Activated CD8-positive, alpha-beta T cell treated with anti-CD3 and anti-CD28 coated beads, Interleukin-2, amount 10 ng/mL, durations not matched to agents 7 days and 5 days (primary cell): ENCODE measurements at regions not wholly inside any gene's neighbourhood (a gene's known extent, or its start where the extent isn't known, plus 50 kb on each side); places are given as distances from the start of the nearest gene placed in this dataset.

Experiments used
- ATAC-seq: fragments of 150-1000 bp; cut with Tn5 transposase; one replicate; pipeline ENCODE4 v1.10.0; 2021; ENCODE audit warnings: moderate library complexity
- CTCF ChIA-PET: fragments of 350-600 bp; sonication (Branson Sonifier 250); formaldehyde crosslinking; loops from one replicate; lab custom pipeline; 2021; ENCODE audit warnings: antibody characterized with exemption; lab: Charles Lee
- POLR2A ChIA-PET: fragments of 350-600 bp; sonication (Branson Sonifier 250); formaldehyde crosslinking; loops from one replicate; lab custom pipeline; 2021; ENCODE audit warnings: antibody characterized with exemption; lab: Charles Lee
- DNase-seq: peaks from one replicate; pipeline ENCODE4 v3.0.0-alpha.2; 2020
- H3K27ac Mint-ChIP-seq: one replicate; pipeline ENCODE4 v1.8.0; 2021; ENCODE audit warnings: mild to moderate bottlenecking, mixed read lengths
- H3K27me3 Mint-ChIP-seq: one replicate; pipeline ENCODE4 v1.8.0; 2021; ENCODE audit warnings: low read depth, mixed read lengths
- H3K36me3 Mint-ChIP-seq: one replicate; pipeline ENCODE4 v1.8.0; 2021; ENCODE audit warnings: low read depth, mixed read lengths
- H3K4me1 Mint-ChIP-seq: one replicate; pipeline ENCODE4 v1.8.0; 2021; ENCODE audit warnings: low read depth, mixed read lengths
- H3K4me3 Mint-ChIP-seq: one replicate; pipeline ENCODE4 v1.8.0; 2021; ENCODE audit warnings: mild to moderate bottlenecking, mixed read lengths
- H3K9me3 Mint-ChIP-seq: one replicate; pipeline ENCODE4 v1.8.0; 2022; ENCODE audit warnings: mixed read lengths; ENCODE audit not compliant: insufficient read depth

DNA sequence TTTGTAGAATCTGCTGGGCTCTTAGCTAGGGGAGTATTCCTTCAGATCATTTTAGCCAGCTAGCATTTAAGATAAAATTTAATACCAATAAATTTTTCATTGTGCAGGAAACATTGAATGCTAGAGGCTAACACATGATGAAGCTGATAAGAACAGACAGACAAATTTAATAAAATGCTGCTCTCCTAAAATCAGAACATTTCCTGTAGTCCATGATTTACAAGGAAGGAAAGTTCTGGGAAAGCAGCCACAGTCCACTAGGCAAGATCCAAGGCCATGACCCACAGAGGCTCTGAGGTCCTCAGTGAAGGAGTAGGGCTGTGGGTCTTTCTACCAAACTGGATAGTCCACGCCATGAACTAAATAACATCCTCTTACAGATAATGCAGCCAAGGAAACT is 253.0 kb downstream of the ICE1 start:
- Mint-ChIP-seq H3K27me3 (peaks cover 2% of the 10 kb centered on the region), H3K4me3 (no peak overlapping the region), H3K4me1 (no peaks in the 10 kb centered on the region), H3K27ac (no peak overlapping the region), H3K9me3 (no peaks in the 10 kb centered on the region), H3K36me3 (no peaks in the 10 kb centered on the region)
- ATAC-seq: no peak
- ChIA-PET CTCF (no interaction called here), POLR2A (no interaction called here)
- no peak for DNase-seq

DNA sequence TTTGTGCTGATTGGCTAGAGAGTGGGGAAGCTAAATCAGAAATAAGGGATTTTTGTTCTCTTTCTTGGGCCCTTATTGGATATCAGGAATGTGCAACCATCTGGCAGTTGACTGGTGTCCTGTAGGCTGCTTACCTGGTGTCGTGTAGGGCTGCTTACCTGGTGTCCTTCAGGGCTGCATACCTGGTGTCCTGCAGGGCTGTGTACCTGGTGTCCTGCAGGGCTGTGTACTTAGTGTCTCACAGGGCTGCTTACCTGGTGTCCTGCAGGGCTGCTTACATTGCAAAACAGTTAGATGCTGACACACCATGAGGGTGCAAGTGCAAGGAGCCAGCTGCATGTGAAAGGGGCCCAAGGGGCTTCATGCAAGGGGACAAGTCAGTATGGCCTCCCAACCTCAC is 249.3 kb downstream of the ICE1 start:
- CTCF ChIA-PET: no interaction called here
- no peak overlapping the region for H3K27ac Mint-ChIP-seq
- peaks cover 2% of the 10 kb centered on the region for H3K27me3 Mint-ChIP-seq
- POLR2A ChIA-PET: no interaction called here
- no peaks in the 10 kb centered on the region for H3K36me3 Mint-ChIP-seq
- DNase-seq (no peak), ATAC-seq (no peak)
- H3K9me3 Mint-ChIP-seq: no peaks in the 10 kb centered on the region
- H3K4me1 Mint-ChIP-seq: no peaks in the 10 kb centered on the region
- no peak overlapping the region for H3K4me3 Mint-ChIP-seq

DNA sequence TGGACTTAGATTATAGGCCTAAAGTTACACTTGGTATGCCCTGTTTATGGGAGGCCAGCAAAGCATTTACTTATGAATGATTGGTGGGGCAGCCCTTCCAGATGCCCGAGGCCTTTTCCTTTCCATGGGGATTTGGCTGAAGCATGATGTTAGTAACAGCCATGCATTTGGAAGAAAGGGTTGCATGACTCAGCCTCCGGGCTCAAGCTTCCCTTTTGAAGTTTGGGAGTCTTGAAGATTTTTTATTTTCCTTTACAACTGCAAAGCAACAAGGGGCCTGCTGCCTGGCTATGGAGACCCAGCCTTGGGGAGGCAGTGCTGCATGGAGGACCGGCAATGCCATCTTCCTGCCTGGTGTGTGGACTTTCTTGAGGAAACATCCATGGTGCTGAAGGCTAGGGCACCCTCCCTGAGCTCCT is 244.7 kb downstream of the ICE1 start:
- ATAC-seq (no peak), DNase-seq (no peak)
- Mint-ChIP-seq H3K4me3 (no peak overlapping the region), H3K27me3 (peaks cover 6% of the 10 kb centered on the region), H3K27ac (no peak overlapping the region), H3K36me3 (no peaks in the 10 kb centered on the region), H3K4me1 (no peaks in the 10 kb centered on the region), H3K9me3 (no peaks in the 10 kb centered on the region)
- POLR2A ChIA-PET: no interaction called here
- CTCF ChIA-PET: no interaction called here

DNA sequence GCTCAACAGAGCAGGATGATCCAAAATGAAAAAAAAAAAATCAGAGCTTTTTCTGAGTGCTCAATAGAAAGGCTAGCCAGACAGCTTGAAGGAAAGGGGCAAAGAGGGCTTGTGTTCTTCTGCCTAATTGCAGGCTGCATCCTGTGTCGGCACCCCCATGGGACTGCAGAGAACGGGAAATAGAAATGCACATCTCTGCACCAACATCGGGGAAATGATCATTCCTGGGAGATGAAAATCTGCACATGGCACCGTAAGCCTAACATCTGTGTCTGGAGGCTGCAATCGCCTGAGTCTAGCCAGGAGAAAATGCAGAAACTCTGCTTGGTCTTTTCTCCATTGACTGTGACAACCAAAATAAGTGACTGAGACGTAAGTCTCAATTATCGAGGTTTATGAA is 243.9 kb downstream of the ICE1 start:
- POLR2A ChIA-PET: no interaction called here

DNA sequence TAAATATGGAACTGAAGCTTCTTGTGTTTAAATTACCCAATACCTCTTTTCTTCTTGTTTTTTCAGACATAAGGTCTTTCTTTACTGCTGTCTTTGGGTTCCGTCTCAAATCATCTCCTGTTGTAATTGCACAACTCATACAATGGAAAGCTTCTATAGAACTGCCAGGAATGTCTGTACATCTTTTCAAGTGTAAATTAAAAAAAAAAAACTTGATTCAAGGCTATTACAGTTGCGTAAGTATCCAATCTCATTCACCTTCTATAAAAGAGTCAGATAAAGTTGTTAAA is 243.5 kb downstream of the ICE1 start:
- DNase-seq (no peak), ATAC-seq (no peak)
- CTCF ChIA-PET: interaction anchor here (0.6 kb wide), 2 partner anchors 175 to 377 kb away, joined by 3 read pairs; no protein-coding TSS in a partner anchor
- H3K36me3 Mint-ChIP-seq: no peaks in the 10 kb centered on the region
- no peak overlapping the region for H3K4me3 Mint-ChIP-seq
- no peaks in the 10 kb centered on the region for H3K9me3 Mint-ChIP-seq
- POLR2A ChIA-PET: no interaction called here
- no peak overlapping the region for H3K27ac Mint-ChIP-seq
- H3K27me3 Mint-ChIP-seq: peaks cover 6% of the 10 kb centered on the region
- H3K4me1 Mint-ChIP-seq: no peaks in the 10 kb centered on the region

More for the DNA sequence above, 243.9 kb downstream of the ICE1 start:
- DNase-seq (no peak), ATAC-seq (no peak)
- H3K4me3 Mint-ChIP-seq: no peak overlapping the region
- peaks cover 6% of the 10 kb centered on the region for H3K27me3 Mint-ChIP-seq
- no peaks in the 10 kb centered on the region for H3K4me1 Mint-ChIP-seq
- H3K9me3 Mint-ChIP-seq: no peaks in the 10 kb centered on the region
- H3K36me3 Mint-ChIP-seq: no peaks in the 10 kb centered on the region
- CTCF ChIA-PET: interaction anchor here (0.6 kb wide), 2 partner anchors 175 to 377 kb away, joined by 3 read pairs; no protein-coding TSS in a partner anchor
- H3K27ac Mint-ChIP-seq: no peak overlapping the region

DNA sequence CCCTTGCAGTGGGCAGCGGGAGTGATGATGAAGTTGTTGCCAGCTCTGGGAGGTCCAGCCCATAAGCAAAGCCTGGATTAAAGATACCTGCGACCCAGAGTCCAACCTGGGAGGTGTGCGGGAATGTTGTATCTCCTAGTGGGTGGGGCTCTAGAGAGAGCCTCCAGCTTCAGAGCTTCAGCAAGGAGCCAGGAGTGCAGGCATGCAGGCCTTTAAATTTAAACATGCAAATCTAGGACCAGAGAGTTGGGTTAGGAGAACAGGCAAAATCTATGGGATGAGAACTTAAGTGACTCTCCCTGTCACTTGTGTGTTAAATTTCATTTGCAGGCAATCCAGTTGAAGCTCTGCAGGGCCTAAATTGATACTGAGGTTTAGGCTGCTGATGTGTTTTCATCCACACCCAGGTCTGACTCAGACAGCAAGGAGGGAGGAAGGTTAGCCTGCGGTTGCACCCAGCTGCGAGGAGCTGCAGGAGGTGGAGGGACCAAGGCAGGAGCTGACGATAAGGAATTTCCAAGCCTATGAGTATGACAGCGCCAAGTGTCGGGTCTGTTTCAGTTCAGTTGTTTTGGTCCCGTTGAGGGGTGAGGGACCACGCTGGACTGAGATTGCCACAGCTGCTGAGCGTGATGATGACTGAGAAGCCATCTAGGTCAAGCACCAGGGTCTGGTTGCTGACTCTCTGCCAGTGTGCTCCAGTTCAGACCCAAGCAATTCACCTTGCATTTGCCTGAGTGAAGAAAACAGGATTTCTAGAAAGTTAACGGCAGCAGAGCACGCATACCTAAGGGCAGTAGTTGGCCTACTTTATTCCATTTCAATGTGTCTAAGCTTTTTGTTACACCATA is 243.0 kb downstream of the ICE1 start:
- no peak for ATAC-seq

DNA sequence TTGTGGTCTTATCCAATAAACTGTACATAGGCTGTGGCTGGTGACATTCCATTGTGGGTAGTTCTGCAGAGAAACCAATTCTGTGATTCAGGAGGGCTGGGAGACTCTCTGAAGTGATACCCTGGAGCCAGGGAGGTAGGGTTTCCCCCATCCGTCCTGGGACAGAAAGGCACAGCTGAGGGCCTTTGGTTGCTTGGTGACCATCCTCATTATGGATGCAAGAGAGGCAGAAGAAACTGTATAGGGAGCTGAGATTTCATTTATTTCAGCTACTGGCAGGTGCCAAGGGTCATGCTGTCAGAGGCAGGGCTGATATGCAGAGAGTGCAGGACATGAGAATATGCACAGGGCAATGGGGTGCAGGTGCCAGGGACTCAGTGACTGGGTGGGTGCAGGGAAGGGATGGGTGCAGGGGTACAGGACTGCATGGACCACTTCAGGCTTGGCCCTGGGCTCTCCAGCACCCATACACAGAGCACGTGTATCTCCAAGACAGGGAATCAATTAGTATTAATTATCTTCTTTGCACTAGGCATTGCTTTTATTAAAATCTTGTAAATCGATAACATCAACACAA is 236.5 kb downstream of the ICE1 start:
- POLR2A ChIA-PET: no interaction called here

More for the DNA sequence above, 243.0 kb downstream of the ICE1 start:
- Mint-ChIP-seq H3K36me3 (no peaks in the 10 kb centered on the region), H3K27ac (no peak overlapping the region), H3K27me3 (peaks cover 4% of the 10 kb centered on the region), H3K9me3 (no peaks in the 10 kb centered on the region), H3K4me1 (no peaks in the 10 kb centered on the region), H3K4me3 (no peak overlapping the region)
- ChIA-PET CTCF (interaction anchor here (0.6 kb wide), 1 partner anchor 174 kb away, joined by 3 read pairs; no protein-coding TSS in a partner anchor), POLR2A (no interaction called here)
- DNase-seq: no peak

DNA sequence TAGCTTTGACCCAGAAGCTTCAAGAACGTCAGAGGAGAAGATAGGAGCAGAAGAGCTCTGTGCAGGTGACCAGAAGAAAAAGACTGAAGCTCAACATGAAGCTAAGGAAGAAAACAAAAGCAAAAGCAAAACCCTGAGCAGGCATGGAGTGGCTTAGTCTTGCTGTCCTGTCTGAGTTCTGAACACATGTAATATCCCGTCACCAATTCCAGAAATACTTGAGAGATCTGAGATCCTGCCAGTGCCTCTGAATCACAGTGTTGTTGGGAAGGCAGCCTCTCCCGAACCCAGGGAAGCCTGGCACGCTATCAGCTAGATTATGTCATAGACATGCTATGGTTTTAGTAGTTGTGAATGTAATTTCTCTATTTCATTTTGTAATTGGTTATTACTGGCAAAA is 235.7 kb downstream of the ICE1 start:
- Mint-ChIP-seq H3K36me3 (no peaks in the 10 kb centered on the region), H3K9me3 (no peaks in the 10 kb centered on the region), H3K4me1 (no peaks in the 10 kb centered on the region), H3K27me3 (peaks cover 8% of the 10 kb centered on the region), H3K27ac (no peak overlapping the region), H3K4me3 (no peak overlapping the region)
- POLR2A ChIA-PET: no interaction called here
- ATAC-seq (no peak), DNase-seq (no peak)
- CTCF ChIA-PET: no interaction called here

More for the DNA sequence above, 236.5 kb downstream of the ICE1 start:
- Mint-ChIP-seq H3K27me3 (peaks cover 8% of the 10 kb centered on the region), H3K36me3 (no peaks in the 10 kb centered on the region), H3K4me1 (no peaks in the 10 kb centered on the region), H3K9me3 (no peaks in the 10 kb centered on the region), H3K27ac (no peak overlapping the region), H3K4me3 (no peak overlapping the region)
- CTCF ChIA-PET: no interaction called here
- ATAC-seq: no peak
- no peak for DNase-seq

DNA sequence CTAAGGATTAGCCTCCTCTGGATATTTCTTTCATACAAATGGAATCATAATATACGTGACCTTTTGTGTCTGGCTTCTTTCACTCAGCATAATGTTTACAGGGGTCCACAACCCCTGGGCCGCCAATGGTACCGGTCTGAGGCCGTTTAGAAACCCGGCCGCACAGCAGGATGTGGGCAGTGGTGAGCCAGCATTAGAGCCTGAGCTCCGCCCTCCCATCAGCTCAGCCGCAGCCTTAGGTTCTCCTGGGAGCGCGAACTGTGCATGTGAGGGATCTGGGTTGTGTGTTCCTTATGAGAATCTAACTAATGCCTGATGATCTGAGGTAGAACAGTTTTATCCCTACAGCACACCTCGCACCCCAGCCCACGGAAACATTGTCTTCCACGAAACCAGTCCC is 229.7 kb downstream of the ICE1 start:
- H3K9me3 Mint-ChIP-seq: no peaks in the 10 kb centered on the region
- H3K4me3 Mint-ChIP-seq: no peak overlapping the region
- no peaks in the 10 kb centered on the region for H3K36me3 Mint-ChIP-seq
- no peaks in the 10 kb centered on the region for H3K27me3 Mint-ChIP-seq
- no peak for DNase-seq
- CTCF ChIA-PET: no interaction called here
- no peaks in the 10 kb centered on the region for H3K4me1 Mint-ChIP-seq
- POLR2A ChIA-PET: no interaction called here
- no peak for ATAC-seq
- H3K27ac Mint-ChIP-seq: no peak overlapping the region

DNA sequence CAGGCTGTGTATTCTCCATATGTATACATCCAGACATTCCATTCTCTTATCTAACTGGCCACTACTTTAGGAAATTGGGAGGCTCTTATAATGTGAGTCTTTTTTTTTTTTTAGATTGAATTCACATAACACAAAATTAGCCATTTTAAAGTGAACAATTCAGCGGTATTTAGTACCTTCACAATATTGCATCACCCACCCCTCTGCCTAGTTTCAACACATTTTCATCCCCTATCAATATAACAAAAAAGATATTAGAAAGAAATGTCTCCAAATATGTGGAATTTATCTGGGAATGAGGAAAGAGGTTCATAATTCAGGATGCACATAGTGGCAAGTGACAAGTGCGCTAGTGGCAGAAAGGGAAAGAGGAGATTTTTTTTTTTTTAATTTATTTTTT is 228.5 kb downstream of the ICE1 start:
- DNase-seq: no peak
- H3K4me3 Mint-ChIP-seq: no peak overlapping the region
- POLR2A ChIA-PET: no interaction called here
- no peaks in the 10 kb centered on the region for H3K4me1 Mint-ChIP-seq
- no peaks in the 10 kb centered on the region for H3K27me3 Mint-ChIP-seq
- no peak for ATAC-seq
- CTCF ChIA-PET: no interaction called here
- H3K27ac Mint-ChIP-seq: no peak overlapping the region
- H3K9me3 Mint-ChIP-seq: no peaks in the 10 kb centered on the region
- no peaks in the 10 kb centered on the region for H3K36me3 Mint-ChIP-seq

DNA sequence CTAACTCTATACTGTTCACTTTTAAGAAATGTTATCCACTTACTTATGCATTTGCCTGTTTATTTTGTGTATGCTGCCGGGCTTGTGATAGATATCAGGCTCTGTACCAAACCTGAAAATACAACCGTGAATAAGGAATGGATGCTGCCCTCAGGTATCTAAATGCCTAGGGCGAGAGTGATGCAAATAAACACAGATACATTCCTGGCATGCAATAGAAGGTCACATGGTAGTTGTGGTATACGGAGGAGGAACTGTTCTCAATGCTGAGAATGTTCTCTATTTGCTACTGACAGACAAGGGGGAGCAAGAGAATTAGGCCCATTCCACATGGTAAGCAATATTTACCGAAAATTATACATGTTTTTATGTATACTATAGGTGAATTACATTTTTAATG is 227.8 kb downstream of the ICE1 start:
- no peaks in the 10 kb centered on the region for H3K36me3 Mint-ChIP-seq
- no peaks in the 10 kb centered on the region for H3K9me3 Mint-ChIP-seq
- no peak for ATAC-seq
- DNase-seq: no peak
- CTCF ChIA-PET: no interaction called here
- H3K4me3 Mint-ChIP-seq: no peak overlapping the region
- POLR2A ChIA-PET: no interaction called here
- no peak overlapping the region for H3K27ac Mint-ChIP-seq
- no peaks in the 10 kb centered on the region for H3K27me3 Mint-ChIP-seq
- no peaks in the 10 kb centered on the region for H3K4me1 Mint-ChIP-seq

DNA sequence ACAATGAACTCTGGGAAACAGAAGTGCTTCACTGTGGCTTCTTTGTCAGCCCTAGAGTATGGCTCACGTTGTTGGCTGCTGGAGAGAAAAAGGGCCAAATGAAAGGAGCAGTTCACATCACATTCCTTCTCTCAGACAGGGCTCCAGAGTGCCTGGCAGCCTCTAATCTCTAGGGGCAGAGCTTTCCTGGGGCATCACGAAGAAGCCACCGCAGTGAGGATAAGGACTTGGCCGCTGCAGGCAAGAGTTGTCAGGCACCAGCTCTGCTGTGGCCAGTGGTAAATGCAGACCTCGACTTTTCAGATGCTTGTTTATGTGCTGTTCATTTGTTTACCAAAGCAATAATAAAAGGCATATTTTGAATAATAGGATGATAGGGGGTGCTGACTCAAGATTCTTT is 227.2 kb downstream of the ICE1 start:
- H3K27me3 Mint-ChIP-seq: no peaks in the 10 kb centered on the region
- H3K9me3 Mint-ChIP-seq: no peaks in the 10 kb centered on the region

More for the DNA sequence above, 227.2 kb downstream of the ICE1 start:
- ATAC-seq (no peak), DNase-seq (no peak)
- H3K4me3 Mint-ChIP-seq: no peak overlapping the region
- POLR2A ChIA-PET: no interaction called here
- H3K4me1 Mint-ChIP-seq: no peaks in the 10 kb centered on the region
- H3K27ac Mint-ChIP-seq: no peak overlapping the region
- CTCF ChIA-PET: no interaction called here
- H3K36me3 Mint-ChIP-seq: no peaks in the 10 kb centered on the region
